IMR-90 (cell line): ENCODE measurements at regions not wholly inside any gene's neighbourhood (a gene's known extent, or its start where the extent isn't known, plus 50 kb on each side); places are given as distances from the start of the nearest gene placed in this dataset.

ENCODE experiments used
- ATAC-seq: fragments of 200-7000 bp; cut with Tn5 transposase; 2 replicates; pipeline ENCODE4 v1.9.1; 2020; ENCODE audit warnings: low read depth, mild to moderate bottlenecking, moderate library complexity
- BruUV-seq: library from RNA; stranded (reverse); fragments of 400-500 nt; replicated peaks from 2 replicates; lab custom pipeline; 2021; lab: Mats Ljungman, UMichigan
- CTCF ChIA-PET: fragments of 300-600 bp; formaldehyde crosslinking; extraction: SDS; loops from one replicate; lab custom pipeline; 2021; ENCODE audit warnings: antibody characterized with exemption; lab: Yijun Ruan, JAX
- POLR2A ChIA-PET: fragments of 300-600 bp; sonication (Branson Sonifier 250); formaldehyde crosslinking; loops from one replicate; lab custom pipeline; 2022; ENCODE audit warnings: antibody characterized with exemption; ENCODE audit not compliant: unreplicated experiment; lab: Charles Lee
- DNase-seq: peaks from one replicate; pipeline ENCODE4 v3.0.0; 2013
- H2AFZ ChIP-seq: replicated peaks from 2 replicates; pipeline ENCODE3; 2013; ENCODE audit warnings: low read length, mild to moderate bottlenecking; ENCODE audit not compliant: poor library complexity
- H2AK5ac ChIP-seq: 2 replicates; pipeline ENCODE4 v1.6.1; 2013; ENCODE audit warnings: low read depth, low read length, inconsistent platforms
- H2AK9ac ChIP-seq: replicated peaks from 2 replicates; pipeline ENCODE3; 2013; ENCODE audit warnings: mild to moderate bottlenecking, low read depth, low read length, moderate library complexity; ENCODE audit not compliant: poor library complexity
- H2BK120ac ChIP-seq: 2 replicates; pipeline ENCODE4 v1.6.1; 2013; ENCODE audit warnings: low read depth, low read length, inconsistent platforms
- H2BK15ac ChIP-seq: 3 replicates; pipeline ENCODE4 v1.6.1; 2013; ENCODE audit warnings: low read depth, low read length, inconsistent platforms
- H2BK20ac ChIP-seq: 2 replicates; pipeline ENCODE4 v1.6.1; 2013; ENCODE audit warnings: low read depth, mild to moderate bottlenecking, inconsistent platforms, low read length, moderate library complexity
- H2BK5ac ChIP-seq: 2 replicates; pipeline ENCODE4 v1.6.1; 2013; ENCODE audit warnings: mild to moderate bottlenecking, low read depth, low read length, inconsistent platforms; ENCODE audit not compliant: poor library complexity, severe bottlenecking
- H3K14ac ChIP-seq: replicated peaks from 2 replicates; pipeline ENCODE4 v1.6.1; 2013; ENCODE audit warnings: low read depth, low read length, inconsistent platforms
- H3K18ac ChIP-seq: 2 replicates; pipeline ENCODE4 v1.6.1; 2013; ENCODE audit warnings: low read depth, low read length, control low read depth
- H3K23ac ChIP-seq: 2 replicates; pipeline ENCODE4 v1.6.1; 2013; ENCODE audit warnings: low read depth, low read length, inconsistent platforms
- H3K27ac ChIP-seq: 2 replicates; pipeline ENCODE4 v1.5.1; 2013; ENCODE audit warnings: mild to moderate bottlenecking, control low read depth, low read length; ENCODE audit not compliant: insufficient read depth
- H3K27me3 ChIP-seq: 2 replicates; pipeline ENCODE4 v1.6.1; 2013; ENCODE audit warnings: low read length; ENCODE audit not compliant: control insufficient read depth, insufficient read depth
- H3K36me3 ChIP-seq: 2 replicates; pipeline ENCODE4 v1.6.1; 2013; ENCODE audit warnings: low read length, mixed read lengths; ENCODE audit not compliant: control insufficient read depth, insufficient read depth
- H3K4ac ChIP-seq: 2 replicates; pipeline ENCODE4 v1.6.1; 2013; ENCODE audit warnings: low read depth, low read length, inconsistent platforms
- H3K4me1 ChIP-seq: 2 replicates; pipeline ENCODE4 v1.6.1; 2013; ENCODE audit warnings: low read length, mixed read lengths; ENCODE audit not compliant: control insufficient read depth, insufficient read depth
- H3K4me2 ChIP-seq: 2 replicates; pipeline ENCODE4 v1.6.1; 2013; ENCODE audit warnings: low read depth, mild to moderate bottlenecking, control low read depth, low read length, moderate library complexity
- H3K4me3 ChIP-seq: 2 replicates; pipeline ENCODE4 v1.5.1; 2013; ENCODE audit warnings: low read depth, mild to moderate bottlenecking, control low read depth, low read length, moderate library complexity; ENCODE audit not compliant: insufficient read depth
- H3K56ac ChIP-seq: 2 replicates; pipeline ENCODE4 v1.6.1; 2013; ENCODE audit warnings: low read length, inconsistent platforms; ENCODE audit not compliant: insufficient read depth; ENCODE audit errors: extremely low read depth
- H3K79me1 ChIP-seq, 2 experiments: 2 replicates each; pipeline ENCODE4 v1.6.1; 2013; ENCODE audit warnings: low read length in 2 of 2, inconsistent platforms in 1 of 2, low read depth in 1 of 2
- H3K9ac ChIP-seq: 2 replicates; pipeline ENCODE4 v1.6.1; 2013; ENCODE audit warnings: low read depth, low read length, control low read depth
- H3K9me1 ChIP-seq: 2 replicates; pipeline ENCODE4 v1.6.1; 2013; ENCODE audit warnings: low read length, inconsistent platforms; ENCODE audit not compliant: insufficient read depth
- H3K9me3 ChIP-seq: 2 replicates; pipeline ENCODE4 v1.6.1; 2013; ENCODE audit warnings: low read length; ENCODE audit not compliant: control insufficient read depth, insufficient read depth
- H4K20me1 ChIP-seq: 2 replicates; pipeline ENCODE4 v1.6.1; 2013; ENCODE audit warnings: low read length, inconsistent platforms; ENCODE audit not compliant: insufficient read depth
- H4K5ac ChIP-seq: 2 replicates; pipeline ENCODE4 v1.6.1; 2013; ENCODE audit warnings: mild to moderate bottlenecking, low read depth, low read length, control low read depth
- H4K8ac ChIP-seq, 2 experiments: 2 replicates each; pipeline ENCODE4 v1.6.1; 2013; ENCODE audit warnings: low read depth in 2 of 2, low read length in 2 of 2, control low read depth in 1 of 2, inconsistent platforms in 1 of 2
- H4K91ac ChIP-seq: 2 replicates; pipeline ENCODE4 v1.6.1; 2013; ENCODE audit warnings: low read depth, low read length, inconsistent platforms; ENCODE audit not compliant: insufficient read depth
- FOS ChIP-seq: fragments of 150-350 bp; IDR thresholded peaks from 2 replicates; pipeline ENCODE4 v1.6.1; 2016; ENCODE audit warnings: low read depth, low read length
- MAFK ChIP-seq: IDR thresholded peaks from 2 replicates; pipeline ENCODE4 v1.6.1; 2012; ENCODE audit warnings: low read depth, low read length, improper control_type of control experiment
- WGBS, 2 experiments: methylation state at CpG; one replicate each; pipeline versions ENCODE4 v1.1.5 to v1.1.7; 2013; ENCODE audit warnings: missing lambda C conversion rate in 2 of 2; ENCODE audit not compliant: insufficient read length in 1 of 2; ENCODE audit errors: extremely low coverage in 2 of 2; 5-methylcytosine and 5-hydroxymethylcytosine counted together
- dilution Hi-C: fragments of 300-500 bp; cut with HindIII; formaldehyde crosslinking; loops from one replicate; pipeline ENCODE4 v1.14.3; 2018; ENCODE audit warnings: low sequenced_read_pairs; ENCODE audit not compliant: unreplicated experiment
- in situ Hi-C: fragments of 300-500 bp; cut with MboI; formaldehyde crosslinking; loops from 3 replicates; pipeline ENCODE4 v1.14.3; 2019; ENCODE audit warnings: low sequenced_read_pairs, inconsistent platforms, mixed read lengths
- intact Hi-C: fragments of 100-400 bp; cut with micrococcal nuclease; formaldehyde crosslinking; loops from 2 replicates; pipeline ENCODE4 v1.10.0; 2022

DNA sequence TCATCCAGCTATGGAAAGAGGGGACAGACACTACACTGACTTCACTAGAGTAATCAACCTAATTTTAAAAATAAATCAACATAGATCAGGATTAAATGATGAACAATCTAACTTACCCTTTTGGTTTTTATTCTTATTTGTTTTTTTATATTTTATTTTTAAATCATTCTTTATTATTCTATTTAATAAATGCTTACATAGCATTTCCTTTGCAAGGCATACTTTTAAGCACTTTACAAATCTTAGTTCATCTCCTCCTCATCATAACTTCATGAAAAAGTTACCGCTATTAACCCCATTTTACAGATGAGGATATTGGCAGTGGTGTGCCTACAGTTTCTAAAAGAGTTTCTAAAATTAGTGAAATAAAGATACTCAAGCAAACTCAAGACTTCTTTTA is 380.6 kb downstream of the TBC1D4 start:
- DNase-seq (no peak), ATAC-seq (no peak)
- Histone ChIP-seq H3K9me3 (no peaks in the 10 kb centered on the region), H3K4me2 (no peak overlapping the region), H3K9me1 (no peaks in the 10 kb centered on the region), H3K56ac (no peak overlapping the region), H3K9ac (no peak overlapping the region), H3K4me1 (no peaks in the 10 kb centered on the region), H2AFZ (no peak overlapping the region), H2BK5ac (no peak overlapping the region), H2BK15ac (no peak overlapping the region), H3K18ac (no peak overlapping the region), H3K23ac (no peak overlapping the region), H2BK20ac (no peak overlapping the region), H4K91ac (no peak overlapping the region), H4K5ac (no peak overlapping the region), H4K20me1 (no peaks in the 10 kb centered on the region), H3K27ac (no peak overlapping the region), H3K4ac (no peak overlapping the region), H2AK9ac (no peak overlapping the region), H3K36me3 (no peaks in the 10 kb centered on the region), H3K79me1 (no peaks in the 10 kb centered on the region), H3K27me3 (no peaks in the 10 kb centered on the region), H3K4me3 (no peak overlapping the region), H2BK120ac (no peak overlapping the region), H2AK5ac (no peak overlapping the region), H4K8ac (no peak overlapping the region), H3K14ac (no peak overlapping the region)
- in situ Hi-C loops, result no loop called here
- BruUV-seq, result no TSS peak
- ChIA-PET CTCF (no interaction called here), POLR2A (no interaction called here)
- dilution Hi-C loops, result no loop called here
- peak; percentile 44 for TF ChIP-seq MAFK
- TF ChIP-seq FOS, result no peak
- intact Hi-C loops, result no loop called here
- no CpG with 5 or more reads among the region's 1 CpG for WGBS, 2 experiments
